Midbrain (tissue), 1 donor: ENCODE measurements at regions not wholly inside any gene's neighbourhood (a gene's known extent, or its start where the extent isn't known, plus 50 kb on each side); places are given as distances from the start of the nearest gene placed in this dataset.
"Not testable (repeated sequence)": the region's sequence is repeated elsewhere in the genome, so short reads cannot be mapped to it uniquely, and the experiment has no call there.

ENCODE experiments used
- DNase-seq: peaks from one replicate; lab custom pipeline; 2025; lab: John Stamatoyannopoulos, UW

DNA sequence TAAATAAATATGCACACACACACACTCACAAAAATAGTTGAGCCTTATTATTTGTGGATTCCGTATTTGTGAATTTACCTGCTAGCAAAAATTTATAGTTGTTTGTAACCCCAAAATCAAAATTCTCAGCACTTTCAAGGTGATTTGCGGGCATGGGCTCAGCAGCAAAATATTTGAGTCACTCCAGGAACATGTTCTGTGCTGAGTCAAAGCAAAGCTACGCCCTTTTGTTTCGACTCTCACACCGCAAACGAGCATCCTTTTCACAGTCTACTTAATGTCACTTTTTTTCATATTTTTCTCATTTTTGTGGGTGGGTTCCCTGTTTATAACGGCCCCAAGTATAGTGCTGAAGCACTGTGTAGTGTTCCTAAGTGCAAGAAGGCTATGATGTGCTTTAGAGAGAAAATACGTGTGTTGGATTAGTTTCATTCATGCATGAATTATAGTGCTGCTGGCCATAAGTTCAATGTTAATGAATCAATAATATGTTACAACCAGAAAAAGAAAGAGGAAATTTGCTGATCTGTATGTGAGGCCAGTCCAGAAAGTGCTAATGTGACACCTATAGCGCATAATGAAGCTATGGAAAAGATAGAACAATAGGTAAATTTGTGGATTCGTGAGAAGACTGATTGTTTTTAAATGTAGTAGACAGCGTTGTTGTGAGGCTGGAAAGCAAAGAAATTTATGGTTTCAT is 723.2 kb upstream of the AGA start:
- DNase-seq = no peak

DNA sequence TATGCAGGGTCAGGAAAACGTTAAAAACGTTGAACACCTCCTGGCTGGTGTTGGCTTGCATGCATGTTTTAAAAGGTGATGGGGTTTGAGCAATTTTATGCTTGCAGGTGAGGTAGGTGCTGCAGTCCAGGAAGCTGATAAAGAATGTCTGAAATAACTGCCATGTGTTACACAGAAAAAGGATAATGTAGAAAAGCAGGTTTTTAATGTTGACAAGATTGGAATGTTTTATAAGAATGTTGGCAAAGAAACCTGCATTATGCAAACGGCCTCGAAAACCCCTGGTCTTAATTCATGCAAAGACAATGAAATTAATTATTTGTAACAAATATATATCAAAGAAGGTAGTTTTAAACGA is 723.7 kb upstream of the AGA start:
- no peak for DNase-seq

DNA sequence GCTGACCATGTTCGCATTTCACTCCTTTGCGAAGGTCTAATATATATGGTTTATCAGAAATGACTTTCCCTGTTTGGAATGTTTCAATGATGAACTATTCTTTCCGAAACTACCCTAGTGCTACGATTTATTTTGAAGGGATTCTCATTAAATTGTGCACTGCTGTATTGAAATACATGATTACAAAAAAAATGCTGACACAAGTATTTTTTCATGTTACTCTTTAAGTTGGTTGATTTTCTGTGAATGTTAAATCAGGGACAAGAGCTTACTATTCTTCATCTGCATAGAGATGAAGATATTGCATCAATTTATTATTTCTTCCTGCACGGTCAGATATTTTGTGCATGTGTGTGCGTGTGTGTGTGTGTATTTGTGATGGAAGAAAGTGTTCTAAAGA is 731.5 kb upstream of the AGA start:
- DNase-seq = no peak

DNA sequence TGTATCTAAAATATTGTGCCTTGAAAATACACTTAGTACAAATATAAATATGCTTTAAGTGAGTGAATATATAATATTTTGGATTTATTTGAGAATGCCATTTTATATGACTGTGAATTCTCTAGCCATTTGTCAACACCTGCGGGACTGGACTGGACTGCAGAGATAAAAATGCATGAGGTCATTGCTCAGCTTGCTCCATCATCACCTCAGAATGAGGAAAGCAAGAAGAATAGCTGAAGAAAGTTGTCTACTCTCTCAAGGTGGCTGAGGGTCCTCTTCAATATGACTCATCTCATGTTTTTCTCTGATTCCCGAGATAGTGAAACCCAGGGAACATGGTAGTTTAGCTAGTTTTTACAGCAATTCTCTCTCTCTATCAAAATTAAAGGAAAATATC is 732.5 kb upstream of the AGA start:
- DNase-seq = no peak

DNA sequence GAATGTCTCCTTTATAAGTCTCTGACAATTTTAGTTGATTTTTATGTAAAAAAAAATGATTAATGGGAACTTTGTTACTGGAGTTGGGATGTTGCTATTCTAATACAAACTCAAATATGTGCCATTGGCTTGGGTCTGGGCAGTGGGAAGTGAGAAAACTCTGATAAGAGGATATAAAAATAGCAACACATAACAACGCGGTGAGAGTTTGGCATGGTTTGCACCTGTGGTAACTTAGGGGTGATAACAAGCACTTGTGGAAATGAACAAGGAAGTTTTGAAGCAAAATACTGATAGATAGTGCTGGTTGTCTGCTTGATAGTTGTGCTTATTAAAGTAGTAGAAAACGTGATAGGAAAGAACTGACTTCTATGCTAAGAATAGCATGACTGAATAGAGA is 743.3 kb upstream of the AGA start:
- DNase-seq = no peak

DNA sequence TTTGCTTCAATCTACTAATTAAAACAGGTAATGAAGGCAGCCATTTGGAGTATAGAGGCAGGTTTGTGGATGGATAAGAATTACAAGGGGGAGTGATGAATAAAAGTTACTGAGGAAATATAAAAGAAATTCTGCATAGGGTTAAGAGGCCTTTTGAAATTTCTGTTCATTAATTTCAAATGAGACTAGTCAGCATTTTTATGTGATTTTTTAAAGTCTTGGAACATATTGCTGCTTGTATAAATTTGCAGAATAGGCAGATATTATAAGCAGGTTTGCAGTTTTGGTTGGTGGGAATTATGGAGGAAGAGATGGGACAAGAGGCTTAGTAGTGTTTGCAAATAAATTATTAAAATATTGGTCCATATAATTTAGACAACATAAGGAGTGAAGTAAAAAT is 750.4 kb upstream of the AGA start:
- DNase-seq = no peak

DNA sequence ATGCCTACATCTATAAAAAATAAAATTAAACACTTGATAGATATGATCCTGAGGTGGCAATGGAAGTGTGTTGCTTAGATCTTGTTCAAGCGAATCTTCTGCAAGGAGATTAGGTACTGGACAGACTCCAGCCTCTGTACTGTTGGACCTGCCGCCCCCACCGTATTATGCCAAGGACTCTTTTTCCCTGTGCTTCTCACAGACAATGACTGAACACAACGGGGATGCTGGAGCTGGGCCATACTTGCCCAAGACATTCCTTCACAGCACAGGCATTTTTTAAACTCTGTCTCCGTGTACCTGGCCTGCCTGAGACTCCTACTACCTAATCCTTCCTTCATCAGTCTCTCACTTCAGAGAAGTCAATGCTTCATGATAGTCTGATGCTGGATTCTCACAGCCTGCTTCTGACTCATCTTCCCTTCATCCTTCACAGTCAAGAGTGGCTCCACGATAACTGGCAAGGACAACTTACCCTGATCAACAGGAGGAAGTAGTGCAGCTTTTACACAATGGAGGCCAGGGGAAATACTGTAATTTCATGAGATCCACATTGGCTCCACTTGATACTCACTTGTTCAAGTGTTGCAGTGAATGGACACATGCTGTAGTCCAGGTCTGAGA is 754.6 kb upstream of the AGA start:
- no peak for DNase-seq

DNA sequence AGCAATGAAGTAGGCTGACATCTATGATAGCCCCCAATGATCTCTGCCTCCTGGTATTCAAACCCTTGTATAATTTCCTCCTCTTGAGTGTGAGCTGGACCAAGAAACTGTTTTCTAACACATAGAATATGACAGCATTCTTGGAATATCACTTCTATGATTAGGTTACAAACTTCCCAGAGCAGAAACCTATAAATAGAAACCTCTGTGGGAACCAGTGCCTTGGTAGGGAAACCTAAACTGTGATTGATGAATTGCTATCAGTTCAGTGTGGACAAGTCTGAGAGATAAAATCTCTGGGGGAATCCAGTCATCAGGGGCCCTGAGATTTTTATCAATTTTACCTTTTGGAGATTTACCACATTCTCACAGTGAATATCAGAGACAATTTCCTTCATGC is 756.5 kb upstream of the AGA start:
- no peak for DNase-seq

DNA sequence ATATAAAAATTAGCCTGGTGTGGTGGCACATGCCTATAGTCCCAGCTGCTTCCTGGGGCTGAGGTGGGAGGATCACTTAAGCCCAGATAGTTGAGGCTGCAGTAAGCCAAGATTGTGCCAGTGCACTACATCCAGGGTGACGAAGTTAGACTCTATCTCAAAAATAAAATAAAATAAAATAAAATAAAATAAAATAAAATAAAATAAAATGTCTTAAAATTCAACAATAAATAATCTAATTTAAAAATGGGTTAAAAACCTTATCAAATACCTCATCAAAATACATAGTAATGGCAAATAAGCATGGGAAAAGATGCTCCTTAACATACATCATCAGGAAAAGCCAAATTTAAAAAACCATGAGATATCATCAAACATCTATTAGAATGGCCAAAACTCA is 760.2 kb upstream of the AGA start:
- no peak for DNase-seq

DNA sequence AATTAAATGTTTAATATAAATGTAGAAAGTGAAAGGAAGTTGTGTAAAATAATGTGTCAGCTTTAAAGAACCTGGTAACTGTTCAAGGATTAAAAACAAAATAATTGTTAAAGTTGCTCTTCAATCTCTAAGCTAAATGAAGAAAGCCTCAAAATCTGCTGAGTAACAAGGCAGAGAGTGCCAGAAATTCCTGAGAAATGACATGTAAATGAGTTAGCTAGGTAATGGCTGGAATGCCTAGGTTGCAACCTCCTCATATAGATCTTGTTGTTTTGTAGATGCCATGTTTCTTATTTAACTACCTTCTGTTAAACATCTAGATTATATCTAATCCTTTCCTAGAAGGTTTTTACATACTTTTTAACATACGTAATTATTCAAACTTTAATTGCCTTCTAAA is 763.6 kb upstream of the AGA start:
- no peak for DNase-seq

DNA sequence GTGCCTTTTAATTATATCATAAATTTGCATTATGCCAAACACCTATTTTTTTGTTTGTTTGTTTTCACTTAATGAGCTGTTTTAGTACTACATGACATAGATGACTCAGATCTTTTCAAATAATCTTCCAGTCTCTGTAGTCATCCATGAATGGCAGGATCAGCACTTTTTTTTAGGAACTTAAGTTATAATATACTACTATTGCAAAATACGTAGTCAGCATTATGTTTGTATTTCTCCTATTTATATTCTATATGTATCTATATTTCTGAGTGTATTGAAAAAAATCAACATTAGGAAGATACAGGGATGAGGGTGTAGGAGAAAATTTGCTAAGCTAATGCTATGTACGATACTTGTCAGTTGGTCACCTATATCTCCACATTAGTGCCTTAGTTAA is 773.1 kb upstream of the AGA start:
- DNase-seq = no peak

DNA sequence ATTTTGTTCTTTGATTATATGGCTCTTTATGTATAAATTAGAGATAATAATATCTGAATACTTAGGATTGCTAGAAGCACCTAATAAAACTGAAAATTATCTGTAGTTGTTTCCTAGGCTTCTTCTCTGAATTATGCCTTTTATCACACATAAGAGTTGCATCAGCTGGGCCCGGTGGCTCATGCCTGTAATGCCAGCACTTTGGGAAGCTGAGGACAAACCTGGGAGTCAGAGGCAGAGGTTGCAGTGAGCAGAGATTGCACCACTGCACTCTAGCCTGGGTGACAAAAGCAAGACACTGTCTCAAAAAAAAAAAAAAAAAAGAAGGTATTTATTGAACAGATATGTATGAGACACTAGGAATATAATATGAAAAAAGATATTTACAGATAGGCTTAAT is 773.5 kb upstream of the AGA start:
- no peak for DNase-seq

DNA sequence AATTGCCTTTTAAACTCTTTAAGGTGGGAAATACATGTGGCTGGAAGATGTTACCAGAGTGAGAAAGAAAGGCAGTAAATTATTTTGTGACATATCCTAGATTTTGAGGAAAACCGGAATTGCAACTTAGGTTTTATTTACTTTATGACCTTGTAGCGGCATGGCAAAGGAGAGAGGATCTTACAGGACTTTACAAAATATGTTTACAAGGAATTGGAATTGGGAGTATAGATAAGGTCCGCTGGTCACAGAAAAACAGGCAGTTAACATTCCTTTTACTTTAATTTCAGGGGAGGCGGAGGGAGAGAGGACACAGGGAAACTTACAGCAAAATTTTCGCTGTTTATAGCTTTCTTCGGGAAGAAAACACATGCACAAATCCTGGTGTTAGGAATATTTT is 784.2 kb upstream of the AGA start:
- not testable (repeated sequence) for DNase-seq

DNA sequence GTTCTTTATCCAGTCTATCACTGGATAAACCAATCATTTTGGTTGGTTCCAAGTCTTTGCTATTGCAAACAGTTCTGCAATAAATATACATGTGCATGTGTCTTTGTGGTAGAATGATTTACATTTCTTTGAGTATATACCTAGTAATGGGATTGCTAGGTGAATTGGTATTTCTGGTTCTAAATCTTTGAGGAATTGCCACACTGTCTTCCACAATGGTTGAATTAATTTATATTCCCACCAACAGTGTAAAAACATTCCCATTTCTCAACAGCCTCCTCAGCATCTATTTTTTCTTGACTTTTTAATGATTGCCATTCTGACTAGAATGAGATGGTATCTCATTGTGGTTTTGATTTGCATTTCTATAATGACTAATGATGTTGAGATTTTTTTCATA is 791.7 kb upstream of the AGA start:
- DNase-seq = no peak

DNA sequence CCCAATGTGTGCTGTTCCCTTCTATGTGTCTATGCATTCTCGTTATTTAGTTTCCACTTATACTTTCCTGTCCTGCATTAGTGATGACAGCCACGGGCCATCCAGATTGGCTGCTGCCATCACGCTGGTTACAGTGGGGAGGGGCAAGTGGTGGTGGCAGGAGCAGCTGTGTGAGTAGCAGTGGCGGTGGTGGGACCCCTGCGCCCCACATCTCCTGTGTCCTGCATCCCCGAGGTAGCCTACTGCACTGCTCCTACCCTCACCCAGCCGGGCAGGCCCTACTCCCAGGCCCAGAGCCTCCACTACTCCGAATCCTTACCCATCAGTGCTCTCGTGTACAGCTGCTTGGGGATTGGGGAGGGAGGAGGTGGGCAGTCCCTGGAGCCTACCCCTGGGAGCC is 798.7 kb upstream of the AGA start:
- DNase-seq = no peak

DNA sequence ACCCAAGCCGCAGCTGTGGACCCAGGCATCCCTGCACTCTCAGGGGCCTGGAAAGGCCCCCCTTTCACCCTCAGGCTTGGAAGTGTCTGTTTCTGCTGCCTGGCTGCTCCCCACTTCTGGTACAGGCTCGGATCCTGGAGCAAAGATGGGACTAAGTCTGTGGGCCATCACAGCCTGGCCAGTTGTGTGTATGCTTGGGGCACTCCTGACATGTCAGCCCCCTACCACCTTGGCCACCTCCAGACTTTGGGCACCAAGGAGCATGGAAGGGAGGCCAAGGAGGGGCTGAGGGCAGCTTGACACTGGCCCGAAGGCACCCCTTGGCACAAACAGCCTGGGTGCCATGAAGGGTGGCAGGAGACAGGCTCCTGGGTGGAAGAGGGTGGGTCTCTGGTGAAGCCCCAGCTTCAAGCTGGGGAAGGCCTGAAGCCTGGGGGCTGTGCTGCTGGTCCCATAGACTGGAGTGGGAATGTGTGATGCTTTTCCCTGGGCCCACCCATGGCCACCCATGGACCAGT is 799.4 kb upstream of the AGA start:
- DNase-seq = no peak

DNA sequence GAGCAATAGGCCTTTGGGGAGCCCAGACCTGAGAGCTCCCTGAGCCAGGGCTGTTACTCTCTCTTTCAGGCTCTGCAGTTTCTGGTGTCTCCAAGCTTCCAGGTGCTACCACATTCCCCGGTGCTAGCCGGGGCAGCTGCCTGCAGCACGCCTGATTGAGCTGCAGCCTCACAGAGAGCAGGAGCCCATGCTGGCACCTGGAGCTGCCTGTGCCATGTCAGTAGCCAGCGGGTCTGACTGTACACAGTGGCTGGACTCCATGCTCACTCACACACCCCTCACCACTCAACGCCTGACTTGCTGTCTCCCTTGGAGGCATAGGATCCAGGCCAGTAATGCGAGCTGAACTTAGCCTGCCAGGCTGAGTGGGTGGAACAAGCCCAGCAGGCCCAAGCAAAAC is 800.4 kb upstream of the AGA start:
- no peak for DNase-seq

DNA sequence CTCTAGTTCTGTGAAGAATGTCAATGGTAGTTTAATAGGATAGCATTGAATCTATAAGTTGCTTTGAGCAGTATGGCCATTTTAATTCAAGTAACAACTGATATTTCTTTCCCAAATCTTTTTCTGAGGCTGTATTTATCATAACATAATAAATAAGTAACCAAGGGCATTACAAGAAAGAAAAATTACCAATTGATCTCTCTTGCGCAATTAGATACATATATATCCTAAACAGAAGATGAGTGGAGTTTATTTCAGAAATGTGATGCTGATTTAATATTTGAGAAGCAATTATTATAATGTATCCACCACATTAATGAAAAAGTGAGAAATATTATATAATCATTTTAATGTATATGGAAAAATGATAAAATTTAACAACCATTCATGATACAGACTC is 802.5 kb upstream of the AGA start:
- no peak for DNase-seq

DNA sequence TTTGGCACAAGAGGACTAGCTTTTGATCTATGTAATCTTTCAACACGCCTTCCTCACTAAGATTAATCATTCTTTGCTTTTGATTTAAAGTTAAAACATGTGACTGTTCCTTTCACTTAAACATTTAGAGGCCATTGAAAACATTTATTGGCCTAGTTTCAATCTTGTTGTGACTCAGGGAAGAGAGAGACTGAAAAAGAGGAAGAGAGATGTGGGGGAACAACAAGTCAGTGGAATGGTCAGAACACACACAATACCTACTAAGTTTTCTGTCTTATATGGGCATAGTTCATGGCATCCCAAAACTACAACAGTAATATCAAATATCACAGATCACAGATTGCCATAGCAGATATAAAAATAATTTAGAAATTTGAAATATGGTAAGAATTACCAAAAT is 812.9 kb upstream of the AGA start:
- no peak for DNase-seq

DNA sequence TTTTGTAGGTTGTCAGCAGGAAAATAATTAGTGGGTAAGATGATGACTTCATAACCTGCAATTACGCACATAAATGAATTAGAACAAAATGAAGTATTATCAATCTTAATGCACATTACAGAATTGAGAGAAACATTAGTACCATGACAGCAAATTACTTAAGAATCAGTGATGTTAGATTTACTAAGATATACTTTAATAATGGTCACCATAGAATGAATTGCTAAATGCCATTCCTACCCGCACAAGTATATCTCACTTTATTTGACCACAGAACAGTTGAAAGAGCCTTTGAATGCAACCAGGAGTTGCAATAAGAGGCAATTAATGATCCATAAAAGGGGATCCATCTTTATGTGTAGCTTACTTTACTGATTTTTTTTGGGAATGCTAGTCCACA is 816.4 kb upstream of the AGA start:
- no peak for DNase-seq

DNA sequence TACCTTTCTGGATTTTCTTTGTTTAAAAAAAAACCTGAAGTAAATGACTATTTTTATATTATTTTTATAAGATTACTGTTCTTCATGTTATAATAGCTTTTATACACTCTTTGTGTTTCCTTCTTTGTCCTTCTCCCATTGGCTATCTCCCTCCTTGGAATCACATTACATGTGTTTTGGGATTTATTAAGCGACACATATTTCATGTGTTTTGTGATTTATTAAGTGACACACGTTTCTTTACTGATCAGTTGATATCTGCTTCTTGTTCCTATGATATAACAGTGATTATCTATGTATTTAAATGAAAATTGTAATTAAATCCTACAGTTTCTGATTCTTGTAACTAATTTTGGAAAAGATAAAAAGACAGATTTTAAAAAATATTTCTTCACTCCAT is 817.3 kb upstream of the AGA start:
- DNase-seq = no peak

DNA sequence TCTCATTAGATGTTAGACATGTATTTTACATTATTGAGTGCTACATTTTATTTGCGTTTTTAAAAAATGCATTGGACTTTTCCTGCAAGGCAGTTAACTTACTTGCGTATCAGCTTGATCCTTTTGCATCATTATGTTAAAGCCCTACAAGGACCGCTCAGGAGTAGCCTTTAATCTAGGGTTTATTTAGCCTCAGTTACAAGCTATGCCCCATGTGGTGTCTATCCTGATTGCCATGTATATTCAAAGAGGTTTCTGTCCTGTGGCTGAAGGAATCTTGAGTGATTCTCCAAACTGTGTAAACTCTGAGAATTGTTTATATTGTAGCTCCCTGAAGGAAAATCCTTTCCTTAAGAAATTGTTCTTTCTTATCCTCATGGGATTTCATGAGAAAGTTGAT is 821.8 kb upstream of the AGA start:
- DNase-seq = no peak

DNA sequence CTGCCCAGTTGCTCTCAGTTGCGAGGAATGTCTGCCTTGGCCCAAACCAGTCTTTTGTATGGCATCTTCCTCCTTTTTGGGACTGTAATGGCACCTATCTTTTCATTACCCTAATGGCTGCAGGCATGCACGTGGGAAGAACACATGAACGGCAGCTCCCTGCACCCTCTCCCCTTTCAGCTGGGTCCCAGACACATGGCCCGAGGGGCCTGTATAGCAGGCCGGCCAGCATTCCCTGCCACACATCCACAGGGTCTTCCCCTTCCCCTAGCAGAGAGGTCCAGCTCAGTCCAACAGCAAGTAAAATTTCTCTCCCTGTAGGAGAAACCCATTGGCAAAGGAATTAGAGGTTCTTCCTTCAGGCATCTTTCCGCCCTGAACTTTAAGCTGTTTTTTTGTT is 829.1 kb upstream of the AGA start:
- DNase-seq = no peak

DNA sequence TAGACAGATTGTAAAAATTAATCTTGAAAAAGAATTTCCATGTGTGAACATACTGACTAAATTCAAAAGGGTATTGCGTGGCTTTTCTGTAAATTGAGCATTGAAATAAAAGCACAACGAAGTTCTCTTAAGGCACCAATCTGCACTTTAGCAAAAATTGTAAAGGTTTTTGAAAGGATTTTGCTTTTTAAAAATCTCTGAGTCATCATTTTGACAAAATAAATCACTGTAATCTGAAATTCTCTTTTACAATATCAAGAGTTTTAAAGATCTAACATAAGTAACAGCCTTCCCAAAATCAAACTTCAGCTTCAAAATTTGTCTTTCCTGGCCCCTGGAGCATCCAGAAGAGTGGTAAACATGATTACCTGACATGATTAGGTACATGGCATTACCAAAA is 830.9 kb upstream of the AGA start:
- no peak for DNase-seq
